OCI-LY3 (cell line): ENCODE measurements at regions not wholly inside any gene's neighbourhood (a gene's known extent, or its start where the extent isn't known, plus 50 kb on each side); places are given as distances from the start of the nearest gene placed in this dataset.
"Not testable (repeated sequence)": the region's sequence is repeated elsewhere in the genome, so short reads cannot be mapped to it uniquely, and the experiment has no call there.

ENCODE experiments used
- EZH2phosphoT487 ChIP-seq: fragments of 200-600 bp; shearing (Covaris generic); IDR thresholded peaks from 2 replicates; pipeline ENCODE4 v1.6.1; 2018; ENCODE audit warnings: antibody characterized with exemption, mixed run types, low read depth
- TF ChIP-seq, protein P1 (sequence below): fragments of 200-600, 300-600 bp; sonication (generic); IDR thresholded peaks from 2 replicates; pipeline ENCODE4 v1.5.1; 2014; ENCODE audit warnings: antibody characterized with exemption, low read length, low read depth

DNA sequence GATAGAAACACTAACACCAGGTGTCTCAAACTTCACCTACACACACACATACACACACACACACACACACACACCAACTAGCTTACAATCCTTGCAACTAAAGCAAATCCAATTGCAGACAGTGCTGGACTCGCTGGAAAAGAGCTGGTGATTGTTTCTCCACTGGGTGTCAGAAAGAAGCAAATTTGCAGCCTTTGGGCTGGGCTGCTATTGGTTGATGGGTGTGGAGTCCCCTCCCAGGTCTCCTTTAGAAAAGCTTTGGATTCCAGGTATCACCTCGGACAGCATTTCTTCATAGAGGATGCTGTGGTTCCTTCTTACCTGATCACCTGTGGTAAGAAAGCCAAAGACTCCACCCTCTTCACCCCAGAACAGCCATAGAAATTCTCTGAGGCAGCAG is 307.5 kb downstream of the SPATA31A6 start:
- TF ChIP-seq, protein P1, sequence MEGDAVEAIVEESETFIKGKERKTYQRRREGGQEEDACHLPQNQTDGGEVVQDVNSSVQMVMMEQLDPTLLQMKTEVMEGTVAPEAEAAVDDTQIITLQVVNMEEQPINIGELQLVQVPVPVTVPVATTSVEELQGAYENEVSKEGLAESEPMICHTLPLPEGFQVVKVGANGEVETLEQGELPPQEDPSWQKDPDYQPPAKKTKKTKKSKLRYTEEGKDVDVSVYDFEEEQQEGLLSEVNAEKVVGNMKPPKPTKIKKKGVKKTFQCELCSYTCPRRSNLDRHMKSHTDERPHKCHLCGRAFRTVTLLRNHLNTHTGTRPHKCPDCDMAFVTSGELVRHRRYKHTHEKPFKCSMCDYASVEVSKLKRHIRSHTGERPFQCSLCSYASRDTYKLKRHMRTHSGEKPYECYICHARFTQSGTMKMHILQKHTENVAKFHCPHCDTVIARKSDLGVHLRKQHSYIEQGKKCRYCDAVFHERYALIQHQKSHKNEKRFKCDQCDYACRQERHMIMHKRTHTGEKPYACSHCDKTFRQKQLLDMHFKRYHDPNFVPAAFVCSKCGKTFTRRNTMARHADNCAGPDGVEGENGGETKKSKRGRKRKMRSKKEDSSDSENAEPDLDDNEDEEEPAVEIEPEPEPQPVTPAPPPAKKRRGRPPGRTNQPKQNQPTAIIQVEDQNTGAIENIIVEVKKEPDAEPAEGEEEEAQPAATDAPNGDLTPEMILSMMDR: not testable (repeated sequence)
- not testable (repeated sequence) for TF ChIP-seq EZH2phosphoT487
